ENCODE measurements at regions not wholly inside any gene's neighbourhood (a gene's known extent, or its start where the extent isn't known, plus 50 kb on each side); places are given as distances from the start of the nearest gene placed in this dataset.

GRCh38 chr3:30170681-30171438 is 435.5 kb upstream of the TGFBR2 start:
- no peak for DNase-seq

- DNase-seq: no peak
Measured at GRCh38 chr3:30174357-30174756, 432.0 kb upstream of the TGFBR2 start.

- no peak for DNase-seq
Measured at GRCh38 chr3:30180310-30181177, 425.9 kb upstream of the TGFBR2 start.

GRCh38 chr3:30181178-30181465 is 425.3 kb upstream of the TGFBR2 start:
- no peak for DNase-seq

GRCh38 chr3:30181581-30181980 is 424.8 kb upstream of the TGFBR2 start:
- no peak for DNase-seq

- DNase-seq: no peak
Measured at GRCh38 chr3:30183421-30183820, 423.0 kb upstream of the TGFBR2 start.

- no peak for DNase-seq
Measured at GRCh38 chr3:30184091-30184810, 422.1 kb upstream of the TGFBR2 start.

GRCh38 chr3:30185872-30186271 is 420.5 kb upstream of the TGFBR2 start:
- no peak for DNase-seq

- DNase-seq: peak; percentile 13
Measured at GRCh38 chr3:30186741-30187219, 419.6 kb upstream of the TGFBR2 start.

GRCh38 chr3:30187366-30187765 is 419.0 kb upstream of the TGFBR2 start:
- no peak for DNase-seq

- DNase-seq: no peak
Measured at GRCh38 chr3:30188713-30189112, 417.7 kb upstream of the TGFBR2 start.

- no peak for DNase-seq
Measured at GRCh38 chr3:30189900-30190299, 416.5 kb upstream of the TGFBR2 start.

- DNase-seq: no peak
Measured at GRCh38 chr3:30193625-30194044, 412.8 kb upstream of the TGFBR2 start.

GRCh38 chr3:30195352-30195751 is 411.0 kb upstream of the TGFBR2 start:
- no peak for DNase-seq

- no peak for DNase-seq
Measured at GRCh38 chr3:30198162-30198561, 408.2 kb upstream of the TGFBR2 start.

- DNase-seq: peak; percentile 73
Measured at GRCh38 chr3:30199096-30199759, 407.2 kb upstream of the TGFBR2 start.

GRCh38 chr3:30199855-30200254 is 406.5 kb upstream of the TGFBR2 start:
- DNase-seq: no peak

GRCh38 chr3:30201715-30202114 is 404.7 kb upstream of the TGFBR2 start:
- DNase-seq: no peak

- DNase-seq: no peak
Measured at GRCh38 chr3:30203301-30203700, 403.1 kb upstream of the TGFBR2 start.

GRCh38 chr3:30204126-30204525 is 402.3 kb upstream of the TGFBR2 start:
- DNase-seq: no peak

GRCh38 chr3:30206051-30206450 is 400.4 kb upstream of the TGFBR2 start:
- DNase-seq: no peak

GRCh38 chr3:30221619-30222018 is 384.8 kb upstream of the TGFBR2 start:
- DNase-seq: no peak

GRCh38 chr3:30222441-30222840 is 384.0 kb upstream of the TGFBR2 start:
- DNase-seq: no peak
